GM12874 (cell line): ENCODE measurements at regions not wholly inside any gene's neighbourhood (a gene's known extent, or its start where the extent isn't known, plus 50 kb on each side); places are given as distances from the start of the nearest gene placed in this dataset.

Experiments used
- CTCF ChIP-seq: IDR thresholded peaks from 2 replicates; pipeline ENCODE4 v1.5.1; 2011; ENCODE audit warnings: low read depth, mild to moderate bottlenecking, control low read depth, low read length, moderate library complexity; ENCODE audit not compliant: insufficient read depth

GRCh38 chr18:1578505-1578904, 673.8 kb downstream of the ADCYAP1 start:
- no peak for TF ChIP-seq CTCF

DNA sequence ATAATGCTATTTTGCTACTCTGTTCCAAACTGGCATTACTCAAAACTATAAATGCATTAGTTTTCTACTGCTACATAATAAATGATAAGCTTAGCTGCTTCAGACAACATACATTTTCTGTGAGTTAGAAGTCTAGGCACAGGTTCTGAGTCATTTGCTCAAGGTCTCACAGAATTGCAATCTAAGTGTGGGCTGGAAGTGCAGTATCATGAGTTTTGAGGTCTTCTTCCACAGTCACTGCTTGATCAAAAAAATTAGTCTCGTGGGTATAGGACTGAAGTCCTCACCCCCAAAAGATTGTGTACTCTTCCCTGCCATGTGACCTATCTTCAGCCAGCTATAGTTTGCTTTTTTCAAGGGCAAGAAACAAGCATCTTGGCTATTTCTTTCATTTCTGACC, 676.9 kb downstream of the ADCYAP1 start:
- no peak for TF ChIP-seq CTCF

- TF ChIP-seq CTCF = peak; percentile 35; the same call in 1 of the 2 replicates
These were observed 681.3 kb downstream of the ADCYAP1 start for GRCh38 chr18:1585881-1586488.

DNA sequence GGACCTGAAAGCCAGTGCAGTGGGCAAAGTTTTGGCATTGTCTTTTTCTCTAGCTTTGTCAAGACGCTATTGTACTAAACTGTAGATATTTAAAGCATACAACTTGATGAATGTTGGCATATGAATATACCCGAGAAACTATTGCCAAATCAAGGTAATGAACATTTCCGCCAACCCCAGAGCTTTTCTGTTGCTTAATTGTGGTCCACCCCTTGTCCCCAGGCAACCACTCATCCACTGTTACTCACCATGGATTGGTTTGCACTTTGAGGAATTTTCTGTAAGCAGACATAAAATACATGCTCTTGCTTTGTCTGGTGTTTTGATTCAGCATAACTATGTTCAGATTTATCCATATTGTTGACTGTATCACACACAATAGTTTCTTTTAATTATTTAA, 688.4 kb downstream of the ADCYAP1 start:
- TF ChIP-seq CTCF = no peak

- no peak for TF ChIP-seq CTCF
These were observed 690.5 kb downstream of the ADCYAP1 start for GRCh38 chr18:1595195-1595594.

DNA sequence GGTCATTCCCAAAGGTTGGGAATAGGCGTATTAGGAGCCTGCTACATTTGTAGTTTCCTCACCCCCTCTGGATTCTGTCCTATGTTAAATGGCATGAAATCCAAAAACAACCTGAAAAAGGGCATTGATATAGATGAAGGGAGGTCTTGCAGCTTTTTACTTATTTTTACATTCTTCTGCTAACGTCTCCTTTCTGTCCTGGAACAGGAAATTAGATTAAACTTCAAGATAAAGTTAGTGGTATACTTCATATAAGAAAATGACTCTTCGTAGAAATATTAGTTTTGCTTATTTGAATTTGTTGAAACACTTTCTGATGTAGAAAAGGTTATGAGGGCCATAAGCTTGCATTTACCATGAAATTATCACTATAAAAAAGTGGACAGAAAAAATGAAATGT, 694.5 kb downstream of the ADCYAP1 start:
- no peak for TF ChIP-seq CTCF

GRCh38 chr18:1604751-1605150, 700.1 kb downstream of the ADCYAP1 start:
- no peak for TF ChIP-seq CTCF
